ENCODE measurements at regions not wholly inside any gene's neighbourhood (a gene's known extent, or its start where the extent isn't known, plus 50 kb on each side); places are given as distances from the start of the nearest gene placed in this dataset.

GRCh38 chr6:144340541-144341371, 55.6 kb downstream of the UTRN start (continued):
- TF ChIP-seq MAFF (IDR thresholded peaks at IDR 0.05; ENCODE audit: low read depth, low read length): no peak
- TF ChIP-seq ZBTB7B (CRISPR knock-in tag; IDR thresholded peaks at IDR 0.05): peak; percentile 99
- TF ChIP-seq ZNF775 (CRISPR knock-in tag; IDR thresholded peaks at IDR 0.05; ENCODE audit: borderline replicate concordance): no peak
- peak; percentile 89 for TF ChIP-seq TCF7 (IDR thresholded peaks at IDR 0.05; ENCODE audit: low read depth)
- peak; percentile 84 for TF ChIP-seq PATZ1 (CRISPR knock-in tag; IDR thresholded peaks at IDR 0.05)
- TF ChIP-seq THRA (CRISPR knock-in tag; IDR thresholded peaks at IDR 0.05; ENCODE audit: borderline replicate concordance): 0 out of 2 replicates have a peak, but pooled peaks have one; percentile 18
- TF ChIP-seq CEBPB (IDR thresholded peaks at IDR 0.05; ENCODE audit: borderline replicate concordance, low read depth, low read length): peak; percentile 92
- TF ChIP-seq JUND (CRISPR knock-in tag; IDR thresholded peaks at IDR 0.05): peak; percentile 43; the same call in 1 of the 2 replicates
- TF ChIP-seq HMG20A (CRISPR knock-in tag; IDR thresholded peaks at IDR 0.05; ENCODE audit: borderline replicate concordance): peak; percentile 60
- 0 out of 2 replicates have a peak, but pooled peaks have one; percentile 46 for TF ChIP-seq ZNF205 (CRISPR knock-in tag; IDR thresholded peaks at IDR 0.05)
- TF ChIP-seq ZFP1 (CRISPR knock-in tag; IDR thresholded peaks at IDR 0.05): 0 out of 2 replicates have a peak, but pooled peaks have one; percentile 32
- TF ChIP-seq ZNF547 (CRISPR knock-in tag; IDR thresholded peaks at IDR 0.05): no peak
- no peak for TF ChIP-seq ZNF564 (CRISPR knock-in tag; IDR thresholded peaks at IDR 0.05)
- TF ChIP-seq ZNF264 (CRISPR knock-in tag; IDR thresholded peaks at IDR 0.05): no peak
- TF ChIP-seq ATF1 (CRISPR knock-in tag; IDR thresholded peaks at IDR 0.05): peak; percentile 69; the same call in 1 of the 2 replicates
- peak; percentile 81 for TF ChIP-seq MED1 (CRISPR knock-in tag; IDR thresholded peaks at IDR 0.05)
- TF ChIP-seq TFAP4 (IDR thresholded peaks at IDR 0.05; ENCODE audit: borderline replicate concordance, low read depth): peak; percentile 41; the same call in 1 of the 2 replicates
- TF ChIP-seq TCF7L2 (IDR thresholded peaks at IDR 0.05; ENCODE audit: low read depth, low read length): peak; percentile 83
- TF ChIP-seq EP300 (IDR thresholded peaks at IDR 0.05; ENCODE audit: low read depth in 2 of 2, low read length in 2 of 2): peak in 1 of 2 experiments; percentile 91; a peak in 2 of 4 replicates
- no peak; the same call in 1 of the 2 replicates for TF ChIP-seq EP300 (CRISPR knock-in tag; IDR thresholded peaks at IDR 0.05; ENCODE audit: borderline replicate concordance)
- TF ChIP-seq PCBP1 (IDR thresholded peaks at IDR 0.05; ENCODE audit: borderline replicate concordance, low read depth, low read length): no peak
- TF ChIP-seq PPARG (CRISPR knock-in tag; conservative IDR thresholded peaks at IDR 0.05): no peak
- peak; percentile 82 for TF ChIP-seq ARID5B (CRISPR knock-in tag; IDR thresholded peaks at IDR 0.05)
- peak; percentile 74 for TF ChIP-seq FOXA3 (CRISPR knock-in tag; IDR thresholded peaks at IDR 0.05)

Measured in HepG2 (cell line).